ENCODE measurements at regions not wholly inside any gene's neighbourhood (a gene's known extent, or its start where the extent isn't known, plus 50 kb on each side); places are given as distances from the start of the nearest gene placed in this dataset.
"Not testable (repeated sequence)": the region's sequence is repeated elsewhere in the genome, so short reads cannot be mapped to it uniquely, and the experiment has no call there.

DNA sequence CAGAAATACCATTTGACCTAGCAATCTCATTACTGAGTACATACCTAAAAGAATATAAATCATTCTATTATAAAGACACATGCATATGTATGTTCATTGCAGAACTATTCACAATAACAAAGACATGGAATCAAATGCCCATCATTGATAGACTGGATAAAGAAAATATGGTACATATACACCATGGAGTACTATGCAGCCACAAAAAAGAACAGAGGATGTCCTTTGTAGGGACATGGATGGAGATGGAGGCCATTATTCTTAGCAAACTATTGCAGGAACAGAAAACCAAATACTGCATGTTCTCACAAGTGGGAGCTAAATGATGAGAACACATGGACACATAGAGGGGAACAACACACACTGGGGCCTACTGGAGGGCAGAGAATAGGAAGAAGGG lies 124.5 kb upstream of the GOT2 start:
- DNase-seq; in situ Hi-C loops (cut with HindIII; ENCODE audit: low pct_ligation_motif_present, low pct_unique_long_range_greater_than_20kb, low sequenced_read_pairs): not testable (repeated sequence)

DNA sequence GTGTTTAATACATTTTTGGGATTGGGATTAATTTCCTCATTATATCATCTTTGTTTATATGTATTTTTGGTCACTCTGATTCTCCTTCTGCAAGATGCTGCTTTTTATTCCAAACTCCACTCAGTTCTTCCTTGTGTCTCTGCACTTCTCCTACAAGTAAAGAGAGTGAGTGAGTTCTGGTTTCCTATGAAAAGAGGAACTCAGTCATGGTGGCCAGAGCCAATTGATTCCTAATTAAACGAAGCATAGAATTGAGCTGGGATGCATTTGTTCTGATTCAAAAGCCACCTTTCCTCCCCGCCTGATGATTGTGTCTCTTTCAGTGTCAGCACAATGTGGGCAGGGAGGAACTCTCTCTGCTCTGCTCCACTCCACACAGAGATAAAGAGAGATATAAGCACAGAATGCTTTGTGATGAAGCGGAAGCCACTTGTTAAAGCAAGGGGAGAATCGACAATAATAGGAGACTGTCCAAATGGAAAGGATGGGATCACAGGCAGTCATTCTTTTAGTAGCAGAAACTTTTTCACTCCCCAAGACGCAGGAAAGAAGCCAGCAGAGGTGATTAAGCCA lies 121.3 kb upstream of the GOT2 start:
- DNase-seq: no peak
- in situ Hi-C loops (cut with HindIII; ENCODE audit: low pct_ligation_motif_present, low pct_unique_long_range_greater_than_20kb, low sequenced_read_pairs): no loop called here

GRCh38 chr16:58853854-58854791 lies 120.0 kb upstream of the GOT2 start:
- in situ Hi-C loops (cut with HindIII; ENCODE audit: low pct_ligation_motif_present, low pct_unique_long_range_greater_than_20kb, low sequenced_read_pairs): no loop called here
- no peak for DNase-seq

DNA sequence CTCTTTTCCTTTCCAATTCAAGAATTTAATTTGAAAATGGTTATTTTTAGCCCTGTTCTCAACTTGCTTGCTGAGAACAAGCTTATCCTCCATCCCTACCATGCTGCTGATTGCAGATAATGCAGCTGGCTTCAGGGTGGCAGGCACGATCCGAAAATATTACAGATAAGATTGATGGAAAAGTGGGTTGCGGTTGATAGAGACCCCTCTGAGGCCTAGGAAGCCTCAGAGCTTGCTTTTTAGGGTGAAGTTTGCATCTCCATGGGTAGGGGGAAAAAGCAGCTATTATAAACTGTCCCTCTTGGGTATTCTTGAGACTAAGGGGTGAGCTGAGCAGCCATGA lies 116.5 kb upstream of the GOT2 start:
- no peak for DNase-seq
- in situ Hi-C loops (cut with HindIII; ENCODE audit: low pct_ligation_motif_present, low pct_unique_long_range_greater_than_20kb, low sequenced_read_pairs): no loop called here

DNA sequence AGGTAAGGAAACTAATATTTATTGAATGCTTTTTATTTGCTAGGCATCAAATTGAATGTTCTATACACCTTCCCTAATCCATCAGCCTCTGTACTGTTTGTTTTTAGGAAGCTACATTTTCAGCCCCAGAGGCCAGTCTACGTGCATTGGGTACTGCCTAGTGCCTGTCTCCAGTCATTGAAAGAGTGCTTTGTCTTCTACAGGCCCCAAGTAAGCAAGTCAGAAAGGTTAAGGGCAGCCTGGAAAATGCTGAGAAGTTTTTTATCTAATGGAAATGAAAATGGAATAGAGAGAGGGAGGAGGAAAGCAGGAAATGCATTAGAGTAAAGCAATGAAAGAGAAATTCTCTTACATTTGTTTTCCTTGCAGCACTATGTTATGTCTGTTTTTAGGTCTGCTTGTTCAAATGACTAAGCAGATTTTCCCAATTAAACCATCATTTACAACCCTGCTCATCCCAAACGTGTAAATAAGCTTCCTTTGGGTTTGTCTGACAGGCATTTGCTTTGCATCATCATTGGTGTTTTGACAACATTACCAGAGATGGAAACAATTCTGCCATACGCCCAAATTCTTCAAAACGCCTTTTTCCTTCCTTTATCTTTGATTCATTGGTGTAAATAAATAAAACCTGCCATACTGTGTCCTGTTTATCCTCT lies 116.0 kb upstream of the GOT2 start:
- DNase-seq: no peak
- in situ Hi-C loops (cut with HindIII; ENCODE audit: low pct_ligation_motif_present, low pct_unique_long_range_greater_than_20kb, low sequenced_read_pairs): no loop called here

DNA sequence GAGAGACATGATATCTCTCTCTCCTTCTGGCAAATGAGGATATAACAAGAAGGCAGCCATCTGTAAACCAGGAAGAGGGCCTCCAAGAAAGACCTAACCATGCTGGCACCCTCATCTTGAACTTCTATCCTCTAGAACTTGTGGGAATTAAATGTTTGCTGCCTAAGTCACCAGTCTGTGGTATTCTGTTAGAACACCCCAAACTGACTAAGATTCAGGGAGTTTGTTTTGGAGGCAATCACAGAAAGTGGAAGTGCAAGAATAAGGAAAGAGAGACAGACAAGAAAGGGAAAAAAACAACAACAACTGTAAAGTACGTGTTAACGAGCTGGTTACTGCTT lies 114.5 kb upstream of the GOT2 start:
- in situ Hi-C loops (cut with HindIII; ENCODE audit: low pct_ligation_motif_present, low pct_unique_long_range_greater_than_20kb, low sequenced_read_pairs): no loop called here
- DNase-seq: no peak

DNA sequence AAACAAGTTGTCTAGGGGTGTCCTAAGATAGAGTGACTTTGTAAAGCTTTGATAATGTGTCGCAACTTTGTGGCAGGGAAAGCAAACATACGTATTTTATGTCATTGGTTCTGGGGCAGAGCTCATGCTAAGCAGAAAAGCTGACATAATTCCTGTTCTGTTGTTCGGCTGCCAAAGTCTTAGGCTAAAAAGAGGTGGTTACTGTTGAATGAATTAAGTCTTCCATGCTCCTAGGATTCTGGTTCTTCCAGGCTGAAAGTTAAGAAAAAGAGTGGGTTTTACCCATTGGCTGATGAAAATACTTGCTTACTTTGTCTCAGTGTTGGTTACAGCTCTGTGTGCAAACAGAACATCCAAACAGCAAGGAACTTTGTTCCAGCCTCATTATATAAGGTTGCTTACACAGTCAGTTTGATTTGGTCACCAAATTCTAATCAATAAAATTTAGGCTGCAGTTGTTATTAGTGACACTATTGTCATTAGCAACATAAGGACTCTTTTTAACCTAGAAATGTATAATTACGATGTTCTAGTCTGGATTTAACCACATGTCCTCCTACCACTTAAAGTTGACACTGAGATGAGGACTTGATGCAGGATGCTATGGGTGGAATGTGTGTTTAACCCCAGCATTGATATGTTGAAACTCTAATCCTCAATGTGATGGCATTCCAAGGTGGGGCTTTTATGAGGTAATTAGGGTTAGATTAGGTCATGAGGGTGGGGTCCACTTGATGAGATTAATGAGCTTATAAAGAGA lies 114.0 kb upstream of the GOT2 start:
- DNase-seq: no peak
- in situ Hi-C loops (cut with HindIII; ENCODE audit: low pct_ligation_motif_present, low pct_unique_long_range_greater_than_20kb, low sequenced_read_pairs): no loop called here

GRCh38 chr16:58846226-58846625 lies 112.1 kb upstream of the GOT2 start:
- in situ Hi-C loops (cut with HindIII; ENCODE audit: low pct_ligation_motif_present, low pct_unique_long_range_greater_than_20kb, low sequenced_read_pairs); DNase-seq: not testable (repeated sequence)

GRCh38 chr16:58843675-58844074 lies 109.6 kb upstream of the GOT2 start:
- in situ Hi-C loops (cut with HindIII; ENCODE audit: low pct_ligation_motif_present, low pct_unique_long_range_greater_than_20kb, low sequenced_read_pairs): no loop called here
- DNase-seq: peak; percentile 67

- no peak for DNase-seq
- in situ Hi-C loops (cut with HindIII; ENCODE audit: low pct_ligation_motif_present, low pct_unique_long_range_greater_than_20kb, low sequenced_read_pairs): no loop called here
Observed at GRCh38 chr16:58842746-58843145, 108.6 kb upstream of the GOT2 start.

- in situ Hi-C loops (cut with HindIII; ENCODE audit: low pct_ligation_motif_present, low pct_unique_long_range_greater_than_20kb, low sequenced_read_pairs): no loop called here
- no peak for DNase-seq
Observed at GRCh38 chr16:58842156-58842555, 108.0 kb upstream of the GOT2 start.

- no peak for DNase-seq
- in situ Hi-C loops (cut with HindIII; ENCODE audit: low pct_ligation_motif_present, low pct_unique_long_range_greater_than_20kb, low sequenced_read_pairs): no loop called here
Observed at GRCh38 chr16:58837950-58838349, 103.8 kb upstream of the GOT2 start.

DNA sequence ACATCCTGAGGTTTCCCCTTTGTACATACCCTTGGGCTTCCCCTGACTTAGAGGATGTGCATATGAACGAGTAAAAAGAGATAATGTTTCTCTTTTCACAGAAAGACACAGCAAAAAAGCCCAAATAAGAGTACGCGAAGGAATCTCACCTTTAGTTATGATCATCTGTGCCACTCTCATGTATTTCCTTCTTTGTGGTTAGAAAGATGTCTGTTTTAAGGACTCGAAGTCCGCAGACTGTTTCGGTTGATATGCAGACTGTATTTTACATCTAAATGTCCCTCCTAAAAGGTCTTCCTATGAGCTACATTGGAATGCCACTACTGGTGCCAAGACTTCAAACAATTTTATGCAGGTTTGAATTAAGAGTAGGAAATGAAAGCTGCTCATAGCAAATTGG lies 102.3 kb upstream of the GOT2 start:
- in situ Hi-C loops (cut with HindIII; ENCODE audit: low pct_ligation_motif_present, low pct_unique_long_range_greater_than_20kb, low sequenced_read_pairs): no loop called here
- DNase-seq: no peak

DNA sequence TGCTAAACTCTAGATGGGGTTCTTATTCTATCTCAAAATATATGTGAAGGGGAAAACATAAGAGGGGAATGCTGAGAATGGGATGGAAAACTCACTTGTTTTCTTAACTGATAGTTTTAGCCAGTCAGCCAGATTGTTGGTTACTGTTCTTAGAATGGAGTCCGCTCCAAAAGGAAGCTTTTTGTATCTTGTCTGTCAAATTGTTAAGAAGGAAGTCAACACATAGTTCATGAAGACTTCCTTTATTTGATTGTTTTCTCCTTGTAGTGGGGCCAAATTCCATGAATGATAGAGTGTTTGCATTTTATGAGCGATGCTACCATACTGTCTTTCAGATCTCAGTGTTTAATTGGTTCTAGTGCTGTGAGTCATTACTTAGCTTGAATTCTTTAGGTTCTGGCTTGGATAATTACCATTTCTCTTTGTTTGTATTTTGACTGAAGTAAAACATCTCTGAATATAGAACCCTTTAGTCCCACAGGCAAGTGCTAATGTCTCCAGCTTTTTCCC lies 98.3 kb upstream of the GOT2 start:
- DNase-seq: no peak
- in situ Hi-C loops (cut with HindIII; ENCODE audit: low pct_ligation_motif_present, low pct_unique_long_range_greater_than_20kb, low sequenced_read_pairs): no loop called here

DNA sequence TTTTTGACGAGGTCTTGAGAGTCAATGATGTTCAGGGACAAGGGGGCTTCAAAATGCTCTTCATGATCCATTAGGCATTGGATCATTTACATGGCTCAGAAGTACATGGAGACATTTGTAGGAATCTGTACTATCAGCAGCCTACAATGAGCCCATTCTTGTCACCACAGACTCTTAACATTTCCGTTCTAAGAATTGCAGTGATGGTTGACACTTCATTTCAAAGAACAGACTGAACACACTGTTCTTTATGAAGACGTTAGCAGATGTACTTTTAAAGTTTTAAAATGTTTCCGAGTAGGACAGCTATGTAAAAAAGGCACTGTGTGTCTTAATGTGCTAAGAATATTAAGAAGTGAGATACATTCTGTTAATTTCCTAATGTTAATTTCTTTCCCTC lies 97.3 kb upstream of the GOT2 start:
- DNase-seq: no peak
- in situ Hi-C loops (cut with HindIII; ENCODE audit: low pct_ligation_motif_present, low pct_unique_long_range_greater_than_20kb, low sequenced_read_pairs): no loop called here

DNA sequence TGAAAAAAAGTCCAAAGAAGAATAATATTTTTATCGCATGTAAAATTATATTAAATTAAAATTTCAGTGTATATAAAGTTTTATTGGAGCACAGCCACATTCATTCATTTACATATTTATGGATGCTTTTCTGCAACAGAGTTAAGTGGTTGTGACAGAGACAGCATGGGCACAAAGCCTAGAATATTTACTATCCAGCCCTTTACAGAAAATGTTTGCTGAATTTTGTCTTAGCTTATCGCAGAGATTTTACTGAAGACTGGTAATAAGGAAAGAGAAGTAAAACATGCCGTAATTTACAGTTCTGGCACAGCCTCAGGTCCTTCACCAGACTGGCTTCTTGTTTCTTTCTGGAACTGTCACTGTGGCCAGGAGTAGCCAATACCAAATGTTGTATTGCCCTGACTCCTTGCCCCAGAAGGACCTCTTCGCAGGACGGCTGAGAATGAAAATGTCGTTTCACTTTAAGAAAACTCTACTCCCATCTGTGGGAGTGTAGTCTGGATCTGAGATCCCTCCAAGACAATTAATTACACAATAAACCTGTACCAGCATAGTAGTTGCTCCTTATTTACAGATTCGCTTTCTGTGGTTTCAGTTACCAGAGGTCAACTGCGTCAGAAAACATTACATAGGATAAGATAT lies 94.9 kb upstream of the GOT2 start:
- DNase-seq: no peak
- in situ Hi-C loops (cut with HindIII; ENCODE audit: low pct_ligation_motif_present, low pct_unique_long_range_greater_than_20kb, low sequenced_read_pairs): no loop called here

DNA sequence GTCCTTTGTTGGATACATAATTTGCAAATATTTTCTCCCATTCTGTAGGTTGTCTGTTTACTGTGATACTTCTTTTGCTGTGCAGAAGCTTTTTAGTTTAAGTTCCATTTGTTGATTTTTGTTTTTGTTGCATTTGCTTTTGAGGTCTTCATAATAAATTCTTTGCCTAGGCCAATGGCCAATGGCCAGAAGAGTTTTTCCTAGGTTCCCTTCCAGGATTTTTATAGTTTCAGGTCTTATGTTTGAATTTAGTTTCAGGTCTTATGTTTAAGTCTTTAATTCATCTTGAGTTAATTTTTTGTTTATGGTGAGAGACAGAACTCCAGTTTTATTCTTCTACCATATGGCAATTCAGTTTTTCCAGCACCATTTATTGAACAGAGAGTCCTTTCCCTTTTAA lies 90.1 kb upstream of the GOT2 start:
- in situ Hi-C loops (cut with HindIII; ENCODE audit: low pct_ligation_motif_present, low pct_unique_long_range_greater_than_20kb, low sequenced_read_pairs): no loop called here
- no peak for DNase-seq

- DNase-seq: no peak
- in situ Hi-C loops (cut with HindIII; ENCODE audit: low pct_ligation_motif_present, low pct_unique_long_range_greater_than_20kb, low sequenced_read_pairs): no loop called here
Observed at GRCh38 chr16:58821886-58822285, 87.8 kb upstream of the GOT2 start.

- in situ Hi-C loops (cut with HindIII; ENCODE audit: low pct_ligation_motif_present, low pct_unique_long_range_greater_than_20kb, low sequenced_read_pairs): no loop called here
- no peak for DNase-seq
Observed at GRCh38 chr16:58820411-58820810, 86.3 kb upstream of the GOT2 start.
